NCI-H345 (cell line): ENCODE measurements at regions not wholly inside any gene's neighbourhood (a gene's known extent, or its start where the extent isn't known, plus 50 kb on each side); places are given as distances from the start of the nearest gene placed in this dataset.
A peak's percentile ranks its signal among the peaks of the same experiment; 100 is the strongest.

Source experiments
- DNase-seq: peaks from one replicate; lab custom pipeline; 2025; lab: John Stamatoyannopoulos, UW

- no peak for DNase-seq
Observed at GRCh38 chr17:77572065-77572601, 386.4 kb upstream of the TNRC6C start.

- peak; percentile 58 for DNase-seq
Observed at GRCh38 chr17:77572851-77573250, 385.7 kb upstream of the TNRC6C start.

GRCh38 chr17:77577491-77577890, 381.0 kb upstream of the TNRC6C start:
- no peak for DNase-seq

GRCh38 chr17:77579131-77579530, 379.4 kb upstream of the TNRC6C start:
- DNase-seq, result no peak

GRCh38 chr17:77579682-77580081, 378.8 kb upstream of the TNRC6C start:
- DNase-seq, result peak; percentile 14

- DNase-seq, result no peak
Observed at GRCh38 chr17:77580531-77581270, 377.8 kb upstream of the TNRC6C start.

- DNase-seq, result no peak
Observed at GRCh38 chr17:77581480-77581879, 377.0 kb upstream of the TNRC6C start.

- DNase-seq, result no peak
Observed at GRCh38 chr17:77585142-77585860, 373.2 kb upstream of the TNRC6C start.

GRCh38 chr17:77590951-77591735, 367.4 kb upstream of the TNRC6C start:
- no peak for DNase-seq

GRCh38 chr17:77592106-77592865, 366.2 kb upstream of the TNRC6C start:
- no peak for DNase-seq

- no peak for DNase-seq
Observed at GRCh38 chr17:77593081-77593480, 365.4 kb upstream of the TNRC6C start.

GRCh38 chr17:77594416-77595209, 363.9 kb upstream of the TNRC6C start:
- no peak for DNase-seq

- DNase-seq, result no peak
Observed at GRCh38 chr17:77596491-77597417, 361.7 kb upstream of the TNRC6C start.

GRCh38 chr17:77597418-77598240, 360.9 kb upstream of the TNRC6C start:
- no peak for DNase-seq

GRCh38 chr17:77598241-77598620, 360.3 kb upstream of the TNRC6C start:
- no peak for DNase-seq

- no peak for DNase-seq
Observed at GRCh38 chr17:77599699-77600098, 358.8 kb upstream of the TNRC6C start.

- no peak for DNase-seq
Observed at GRCh38 chr17:77600346-77600745, 358.2 kb upstream of the TNRC6C start.

- DNase-seq, result no peak
Observed at GRCh38 chr17:77601054-77601979, 357.2 kb upstream of the TNRC6C start.
